NCI-H2107 treated with DMSO at 0.1 percent for 48 hours (cell line): ENCODE measurements at regions not wholly inside any gene's neighbourhood (a gene's known extent, or its start where the extent isn't known, plus 50 kb on each side); places are given as distances from the start of the nearest gene placed in this dataset.
A peak's percentile ranks its signal among the peaks of the same experiment; 100 is the strongest.
"Not testable (repeated sequence)": the region's sequence is repeated elsewhere in the genome, so short reads cannot be mapped to it uniquely, and the experiment has no call there.

Experiments used
- DNase-seq: peaks from one replicate; lab custom pipeline; 2025; ENCODE audit not compliant: unreplicated experiment; lab: John Stamatoyannopoulos, UW

- DNase-seq: no peak
These were observed 988.3 kb downstream of the PCDH19 start for GRCh38 chrX:99421796-99422195.

GRCh38 chrX:99415470-99415869 is 994.6 kb downstream of the PCDH19 start:
- DNase-seq: no peak

GRCh38 chrX:99413317-99413716 is 996.8 kb downstream of the PCDH19 start:
- DNase-seq: no peak

DNA sequence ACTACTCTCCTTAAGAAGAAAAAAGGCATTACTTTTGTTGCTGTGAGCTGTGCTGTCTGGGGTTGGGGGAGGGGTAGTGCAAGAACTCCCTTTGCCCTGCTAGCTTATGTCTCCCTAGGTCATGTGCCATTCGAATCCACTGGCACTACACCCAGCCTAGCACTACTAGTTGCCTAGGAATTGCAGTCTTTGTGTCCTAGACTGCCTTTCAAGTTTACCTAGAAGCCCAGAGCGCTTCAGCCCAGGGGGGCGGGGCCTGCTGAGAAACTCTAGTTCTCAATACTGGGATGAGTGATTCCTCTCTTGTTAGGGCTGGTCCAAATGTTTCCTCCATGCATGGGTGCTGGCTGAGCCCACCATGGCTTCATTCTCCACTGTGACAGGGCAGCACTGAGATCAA is 1011.5 kb downstream of the PCDH19 start:
- no peak for DNase-seq

DNA sequence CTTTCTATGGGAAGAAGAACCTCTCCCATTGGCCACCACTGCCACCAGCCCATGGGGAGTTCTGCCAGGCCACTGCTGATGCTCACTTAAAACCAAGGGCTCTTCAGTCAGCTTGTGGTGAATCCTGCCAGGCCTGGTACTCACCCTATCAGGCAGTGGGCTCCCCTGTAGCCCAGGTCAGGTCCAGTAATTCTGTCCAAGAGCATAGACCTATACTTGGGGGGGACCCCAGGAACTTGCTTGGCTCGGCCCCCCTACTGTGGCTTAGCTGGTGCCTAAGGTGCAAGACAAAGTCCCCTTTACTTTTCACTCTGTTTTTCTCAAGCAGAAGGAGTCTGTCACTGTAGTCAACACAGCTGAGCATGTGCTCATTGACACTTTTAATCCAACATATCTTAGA is 1012.2 kb downstream of the PCDH19 start:
- DNase-seq: no peak

DNA sequence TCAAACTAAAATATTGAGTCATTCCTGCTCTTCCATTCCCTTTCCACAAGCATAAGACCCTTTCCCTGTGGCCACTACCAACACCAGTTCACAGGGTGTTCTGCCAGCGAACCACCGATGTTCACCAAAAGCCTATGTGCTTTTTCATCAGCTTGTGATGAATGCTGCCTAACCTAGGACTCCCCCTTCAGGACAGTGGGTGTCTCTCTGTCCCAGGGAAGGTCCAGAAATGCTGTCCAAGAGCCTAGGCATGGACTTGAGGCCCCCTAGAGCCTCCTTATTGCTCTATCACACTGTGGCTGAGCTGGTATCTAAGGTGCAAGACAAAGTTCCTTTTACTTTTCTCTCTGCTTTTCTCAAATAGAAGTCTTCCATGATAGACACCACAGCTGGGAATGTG is 1015.6 kb downstream of the PCDH19 start:
- no peak for DNase-seq

DNA sequence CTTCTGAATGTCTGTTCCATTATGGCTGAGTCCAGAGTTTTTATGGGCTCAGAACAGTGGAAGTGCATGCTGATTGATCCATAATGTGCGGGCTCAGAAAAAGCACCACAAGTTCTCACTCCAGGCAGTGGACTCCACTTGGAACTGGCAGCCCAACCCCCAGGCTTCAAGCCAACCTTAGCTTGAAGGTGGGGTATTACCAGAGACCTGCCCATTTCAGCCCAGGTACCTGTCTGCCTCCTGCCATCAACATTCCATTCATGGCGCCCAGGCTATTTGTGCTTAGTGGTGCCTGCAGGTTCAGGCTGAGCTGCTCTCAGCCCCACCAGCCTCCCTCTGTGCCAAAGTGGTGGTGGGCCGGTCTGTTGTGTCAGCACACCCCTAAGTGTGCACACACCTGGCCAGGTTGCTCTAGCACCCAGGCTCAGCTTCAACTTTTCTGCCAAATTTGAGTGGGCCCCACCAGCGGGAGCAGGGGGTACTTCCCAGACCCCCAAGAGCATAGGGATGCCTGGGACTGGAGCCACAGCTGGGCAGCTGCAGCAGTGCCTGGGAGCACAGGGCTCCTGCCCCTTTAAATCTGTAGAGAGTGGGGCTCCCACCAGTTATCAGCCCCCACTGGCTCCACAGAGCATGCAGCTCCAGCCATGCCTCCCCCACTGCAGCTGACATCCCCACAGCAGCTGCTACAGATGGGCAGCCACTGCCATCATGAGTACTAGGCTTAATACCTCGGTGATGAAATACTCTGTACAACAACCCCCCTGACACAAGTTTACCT is 1025.3 kb downstream of the PCDH19 start:
- no peak for DNase-seq

DNA sequence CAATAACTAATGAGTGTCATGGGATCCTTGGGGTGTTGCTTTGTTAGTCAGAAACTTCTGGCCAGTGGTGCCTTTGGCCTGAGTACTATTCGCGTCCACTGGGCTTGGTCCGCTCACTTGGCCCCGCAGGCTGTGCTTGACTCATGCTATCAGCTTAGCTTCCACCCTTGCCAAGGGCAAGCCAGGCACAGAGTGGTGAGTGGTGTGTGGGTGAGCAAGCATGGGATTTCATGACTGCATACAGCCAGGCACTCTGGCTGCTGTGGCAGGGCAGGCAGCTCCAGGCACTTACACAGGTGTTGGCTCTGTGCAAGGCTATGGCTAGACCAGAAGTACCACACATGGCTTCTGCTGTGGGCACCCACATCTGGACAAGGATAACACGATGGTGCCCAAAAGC is 1026.3 kb downstream of the PCDH19 start:
- DNase-seq: no peak

GRCh38 chrX:99371976-99372595 is 1038.0 kb downstream of the PCDH19 start:
- no peak for DNase-seq

- no peak for DNase-seq
These were observed 1056.7 kb downstream of the PCDH19 start for GRCh38 chrX:99353412-99353811.

GRCh38 chrX:99348256-99348655 is 1061.8 kb downstream of the PCDH19 start:
- DNase-seq: no peak

GRCh38 chrX:99308302-99308701 is 1101.8 kb downstream of the PCDH19 start:
- no peak for DNase-seq

- DNase-seq: no peak
These were observed 1104.5 kb downstream of the PCDH19 start for GRCh38 chrX:99305573-99305972.

- DNase-seq: peak; percentile 17
These were observed 1108.1 kb downstream of the PCDH19 start for GRCh38 chrX:99301990-99302389.

DNA sequence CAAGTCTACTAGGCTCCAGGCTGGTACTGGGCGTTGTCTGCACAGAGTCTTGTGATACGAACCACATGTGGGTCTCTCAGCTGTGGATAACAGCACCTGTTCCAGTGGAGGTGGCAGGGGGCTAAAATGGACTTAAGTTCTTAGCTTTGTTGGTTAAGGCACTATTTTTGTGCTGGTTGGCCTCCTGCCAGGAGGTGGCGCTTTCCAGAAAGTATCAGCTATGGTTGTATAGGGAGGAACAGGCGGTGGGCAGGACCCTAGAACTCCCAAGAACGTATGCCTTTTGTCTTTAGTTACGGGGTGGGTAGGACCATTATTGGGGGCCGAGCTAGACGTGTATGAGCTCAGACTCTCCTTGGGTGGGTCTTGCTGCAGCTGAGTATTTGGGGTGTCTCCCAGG is 1138.4 kb downstream of the PCDH19 start:
- DNase-seq: no peak

DNA sequence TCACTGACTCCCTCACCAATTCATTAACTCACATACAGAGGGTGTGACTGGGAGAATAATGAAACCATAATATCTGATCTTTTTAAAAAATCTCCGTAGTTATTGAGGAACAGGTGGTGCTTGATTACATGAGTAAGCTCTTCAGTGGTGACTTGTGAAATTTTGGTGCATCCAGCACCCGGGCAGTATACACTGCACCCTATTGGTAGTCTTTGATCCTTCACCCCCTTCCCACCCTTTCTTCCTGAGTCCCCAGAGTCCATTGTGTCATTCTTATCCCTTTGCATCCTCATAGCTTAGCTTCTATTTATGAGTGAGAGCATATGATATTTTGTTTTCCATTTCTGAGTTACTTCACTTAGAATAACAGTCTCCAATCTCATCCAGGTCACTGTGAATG is 1143.8 kb downstream of the PCDH19 start:
- DNase-seq: no peak

DNA sequence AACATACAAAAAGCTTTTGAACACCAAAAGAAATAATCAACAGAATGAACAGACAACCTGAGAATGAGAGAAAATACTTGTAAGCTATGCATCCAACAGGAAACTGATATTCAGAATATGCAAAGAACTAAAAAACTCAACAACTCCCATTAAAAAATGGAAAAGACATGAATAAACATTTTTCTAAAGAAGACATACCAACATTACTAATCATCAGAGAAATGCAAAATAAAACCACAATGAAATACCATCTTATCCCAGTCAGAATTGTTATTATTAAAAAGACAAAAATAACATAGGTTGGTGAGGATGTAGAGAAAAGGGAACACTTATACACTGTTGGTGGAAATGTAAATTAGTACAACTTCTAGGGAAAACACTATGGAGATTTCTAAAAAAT is 1161.9 kb downstream of the PCDH19 start:
- no peak for DNase-seq

DNA sequence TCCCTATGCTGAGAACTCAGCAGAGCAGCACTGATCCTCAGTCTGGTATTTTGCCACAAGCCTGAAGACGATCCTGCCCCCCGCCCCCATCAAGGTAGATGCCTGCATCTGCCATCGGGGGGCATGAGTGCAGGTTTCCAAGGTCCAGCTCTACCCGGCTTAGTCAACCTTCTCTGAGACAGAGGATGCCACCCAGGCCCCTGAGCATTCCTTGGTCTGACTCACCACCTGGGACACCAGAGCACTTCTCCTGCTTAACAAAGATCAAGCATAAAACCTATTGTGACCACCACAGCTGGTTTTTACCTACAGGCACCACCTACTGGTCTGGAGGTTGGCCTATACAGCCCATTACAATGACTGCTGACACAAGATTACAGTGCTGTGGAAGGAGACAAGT is 1168.1 kb downstream of the PCDH19 start:
- no peak for DNase-seq

DNA sequence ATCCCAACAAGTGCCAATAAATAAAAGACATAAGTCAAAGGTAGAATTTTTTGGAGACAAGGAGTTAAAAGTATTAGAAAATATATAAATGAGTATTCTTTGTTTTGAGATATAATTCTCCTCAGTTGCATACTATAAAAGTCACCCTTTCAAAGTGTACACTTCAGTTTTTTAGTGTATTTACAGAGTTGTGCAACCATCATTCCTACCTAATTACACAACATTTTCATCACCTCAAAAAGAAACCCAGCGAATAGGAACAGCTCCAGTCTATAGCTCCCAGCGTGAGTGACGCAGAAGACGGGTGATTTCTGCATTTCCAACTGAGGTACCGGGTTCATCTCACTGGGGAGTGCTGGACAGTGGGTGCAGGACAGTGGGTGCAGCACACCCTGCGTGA is 1175.7 kb downstream of the PCDH19 start:
- DNase-seq: not testable (repeated sequence)

DNA sequence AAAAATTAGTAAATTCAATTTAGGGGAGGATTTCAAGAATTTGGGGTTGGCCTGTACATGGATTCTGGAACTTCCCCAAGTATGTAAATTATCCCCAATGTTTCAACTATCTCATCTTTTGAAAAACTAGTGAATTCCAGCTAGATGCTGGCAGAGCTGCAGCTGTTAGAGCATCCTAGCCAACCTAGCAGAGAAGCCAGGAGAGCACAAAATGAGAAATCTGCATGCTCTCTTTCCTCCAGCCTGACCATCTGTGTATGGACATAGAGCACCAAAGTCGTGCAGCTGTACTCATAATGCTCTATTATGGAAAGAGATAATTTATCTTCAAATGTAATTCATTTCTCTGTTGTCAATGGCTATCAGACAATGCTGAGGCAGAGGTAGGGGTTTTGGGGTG is 1217.7 kb downstream of the PCDH19 start:
- no peak for DNase-seq

DNA sequence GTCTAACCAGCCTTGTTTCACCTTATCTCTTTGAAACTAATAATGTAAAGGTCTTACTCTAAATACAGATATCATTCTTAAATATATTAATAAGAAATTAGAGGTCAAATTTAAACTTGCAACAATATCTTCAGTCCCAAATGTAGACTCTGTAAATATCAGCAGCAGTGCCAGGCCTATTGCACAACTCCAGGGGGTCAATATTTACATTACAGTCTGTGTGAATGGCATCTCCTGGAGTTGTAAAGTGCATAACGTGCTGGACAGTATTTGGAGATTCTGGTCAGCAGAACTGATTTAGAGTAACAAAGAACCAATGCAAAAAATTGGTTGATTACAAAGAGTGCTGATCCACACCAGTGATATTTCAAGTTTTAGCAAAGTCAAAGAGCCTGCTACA is 1225.9 kb downstream of the PCDH19 start:
- no peak for DNase-seq

GRCh38 chrX:99172958-99173357 is 1237.1 kb downstream of the PCDH19 start:
- DNase-seq: no peak

DNA sequence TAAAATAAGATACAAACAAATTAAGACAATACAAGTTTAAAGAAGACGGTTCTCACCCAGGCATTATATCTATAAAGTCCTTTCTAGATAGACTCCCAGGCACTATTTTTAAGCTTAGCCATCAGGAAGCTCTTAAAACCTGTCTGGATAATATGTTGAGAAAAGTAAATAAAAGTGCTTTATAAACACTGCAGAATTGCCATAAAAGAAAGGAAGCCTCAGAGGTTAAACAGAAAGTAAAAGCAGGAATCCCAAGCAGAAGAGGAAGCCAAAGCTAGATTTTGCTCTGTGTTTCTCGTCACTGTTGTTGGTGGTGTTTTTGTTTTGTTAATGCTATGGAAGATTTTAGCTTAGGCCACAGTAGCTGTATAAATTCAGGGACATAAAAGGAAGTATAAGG is 1267.3 kb downstream of the PCDH19 start:
- no peak for DNase-seq
